Dermis microvascular lymphatic vessel endothelial cell (primary cell): ENCODE measurements at regions not wholly inside any gene's neighbourhood (a gene's known extent, or its start where the extent isn't known, plus 50 kb on each side); places are given as distances from the start of the nearest gene placed in this dataset.

Experiments used
- DNase-seq, 2 donors: peaks; one replicate each; pipeline versions ENCODE4 v3.0.0 to v3.0.0-alpha.2; 2010; ENCODE audit warnings: low read depth in 2 of 2

DNA sequence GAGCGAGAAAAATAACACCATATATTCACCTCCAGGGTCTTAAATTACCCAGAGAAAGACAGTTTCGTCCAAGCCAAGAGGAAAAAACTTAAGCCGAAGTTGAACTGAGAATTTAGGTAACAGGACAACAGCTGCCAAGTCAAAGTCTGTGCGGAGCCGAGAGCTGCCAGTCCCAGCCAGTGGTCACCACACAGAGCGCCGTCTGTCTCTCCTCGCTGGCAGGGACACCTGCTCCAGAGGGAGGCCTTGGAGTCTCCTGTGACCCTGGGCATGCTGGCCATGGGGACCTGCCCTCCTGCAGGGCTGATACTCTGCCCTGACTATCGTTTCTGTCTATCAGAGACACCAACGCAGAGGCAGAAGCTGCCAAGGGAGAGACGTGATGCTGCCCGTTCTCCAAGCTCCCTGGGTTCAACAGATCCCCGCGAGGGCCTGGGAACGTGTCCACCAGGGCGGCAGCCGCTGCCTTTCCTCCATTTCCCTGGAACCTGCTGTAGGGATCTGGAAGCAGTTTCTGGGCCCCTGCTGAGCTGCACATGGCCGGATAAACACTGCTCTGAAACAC is 341.3 kb downstream of the SMOC2 start:
- no peak for DNase-seq

DNA sequence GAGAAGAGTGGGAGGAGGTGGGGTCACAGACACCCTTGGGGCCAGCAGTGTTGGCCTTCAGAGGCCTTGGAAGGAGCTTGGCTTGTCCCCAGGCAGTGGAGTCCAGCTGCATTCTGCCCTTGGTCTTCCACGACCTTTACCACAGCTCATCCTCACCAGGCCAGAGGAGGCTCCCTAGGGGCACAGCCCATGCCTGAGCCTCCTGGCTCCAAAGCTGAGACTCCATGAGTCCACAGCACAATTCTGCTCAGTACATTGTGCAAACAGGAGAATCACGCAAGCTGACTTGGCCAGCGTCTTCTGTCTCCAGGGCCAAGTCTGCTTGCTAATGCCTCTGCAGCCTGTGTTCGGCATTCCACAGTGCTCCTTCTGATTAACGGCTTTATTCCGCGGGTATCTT is 337.2 kb downstream of the SMOC2 start:
- DNase-seq = no peak

DNA sequence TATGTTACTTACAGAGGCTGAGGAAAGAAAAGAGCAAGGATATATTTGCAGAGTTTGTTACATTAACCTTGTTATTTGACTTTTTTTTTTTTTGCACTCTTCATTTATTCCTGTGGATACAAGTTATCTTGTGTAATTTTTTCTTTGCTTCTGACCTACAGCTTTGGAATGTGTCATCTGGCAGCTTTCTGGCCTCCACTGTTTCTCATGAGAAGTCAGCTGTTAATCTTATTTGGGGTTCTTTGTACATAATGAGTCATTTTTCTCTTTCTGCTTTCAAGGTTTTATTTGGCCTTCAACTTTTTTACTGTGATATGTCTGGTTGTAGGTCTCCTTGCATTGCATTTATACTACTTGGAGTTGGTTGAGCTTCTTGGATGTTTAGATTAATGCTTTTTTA is 333.4 kb downstream of the SMOC2 start:
- DNase-seq = no peak

DNA sequence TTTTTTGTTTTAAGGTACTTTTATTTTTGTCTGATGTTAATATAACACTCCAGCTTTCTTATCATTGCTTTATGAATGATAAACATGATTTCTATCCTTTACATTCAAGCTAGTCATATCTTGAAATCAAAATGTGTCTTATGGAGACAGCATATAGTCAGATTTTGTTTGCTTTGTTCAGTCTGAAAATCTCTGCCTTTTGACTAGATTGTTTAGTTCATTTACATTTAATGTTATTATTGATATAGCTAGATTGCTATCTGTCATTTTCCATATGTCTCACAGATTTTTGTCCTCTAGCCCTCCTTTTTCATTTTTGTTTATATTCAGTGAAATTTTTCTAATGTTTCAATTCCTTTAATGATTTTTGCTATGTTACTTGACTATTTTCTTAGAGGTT is 332.8 kb downstream of the SMOC2 start:
- no peak for DNase-seq

DNA sequence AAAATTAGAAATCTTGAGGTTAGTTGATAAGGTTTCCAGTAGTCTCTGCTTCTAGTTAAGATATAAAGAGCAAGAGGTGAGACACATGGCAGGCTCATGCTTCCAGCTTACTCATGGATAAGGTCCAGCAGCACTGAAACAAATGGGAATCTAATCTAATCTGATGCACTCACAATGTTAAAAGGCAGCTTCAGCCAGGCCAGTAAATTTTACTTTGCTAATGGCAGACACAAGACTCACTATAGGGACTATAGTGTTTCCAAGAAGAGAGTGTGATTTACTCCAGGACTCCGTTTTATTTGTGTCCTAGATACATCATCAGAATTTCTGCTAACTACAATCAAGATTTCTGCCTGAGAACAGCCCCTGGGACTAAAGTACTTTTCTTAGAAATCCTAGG is 324.8 kb downstream of the SMOC2 start:
- DNase-seq = no peak

DNA sequence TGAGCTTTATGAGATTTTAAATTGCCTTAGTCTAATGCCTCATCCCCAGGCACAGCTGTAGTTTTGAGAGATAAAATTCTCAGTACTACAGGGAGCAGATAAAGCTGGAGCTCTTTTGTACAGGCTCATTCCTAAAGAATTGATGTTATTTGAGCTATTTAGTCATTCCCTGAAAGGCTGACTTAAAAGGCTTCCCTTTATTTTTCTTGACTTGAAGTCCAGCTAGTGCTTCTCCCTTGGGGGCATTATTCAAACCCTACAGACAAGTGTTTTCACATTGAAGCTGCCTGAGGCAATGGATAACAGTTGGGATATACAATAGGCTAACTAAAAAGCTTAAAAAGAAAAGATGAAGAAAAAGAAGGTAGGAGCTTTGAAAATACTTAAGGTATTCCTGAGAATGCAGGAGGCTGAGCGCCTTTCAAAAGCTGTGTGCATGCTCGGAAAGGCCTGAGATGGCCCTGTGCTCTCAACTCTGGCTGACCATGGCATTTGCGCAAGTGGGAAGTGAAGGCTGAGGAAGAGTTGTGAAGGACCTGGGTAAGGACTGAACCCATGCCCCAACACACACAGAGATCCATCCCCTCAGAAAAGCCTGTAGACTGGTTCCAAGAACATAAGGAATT is 315.1 kb downstream of the SMOC2 start:
- no peak for DNase-seq

DNA sequence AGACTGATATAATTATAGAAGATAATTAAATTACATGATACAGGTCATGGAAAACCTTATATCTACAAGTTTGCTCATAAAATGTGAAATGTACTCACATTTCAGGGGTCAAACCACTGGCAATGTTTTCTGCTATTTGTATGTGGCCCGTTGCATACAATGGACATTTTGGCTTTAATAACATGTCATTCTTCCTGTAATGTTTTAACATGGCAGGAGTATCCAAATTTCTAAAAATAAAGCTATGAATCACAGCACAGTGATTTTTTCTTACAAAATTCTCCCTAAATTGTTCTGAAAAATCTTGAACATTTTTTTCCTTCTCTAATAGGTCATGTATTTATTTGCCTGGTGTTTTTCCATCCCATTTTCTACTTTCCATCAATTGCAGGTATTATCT is 305.7 kb downstream of the SMOC2 start:
- no peak for DNase-seq

DNA sequence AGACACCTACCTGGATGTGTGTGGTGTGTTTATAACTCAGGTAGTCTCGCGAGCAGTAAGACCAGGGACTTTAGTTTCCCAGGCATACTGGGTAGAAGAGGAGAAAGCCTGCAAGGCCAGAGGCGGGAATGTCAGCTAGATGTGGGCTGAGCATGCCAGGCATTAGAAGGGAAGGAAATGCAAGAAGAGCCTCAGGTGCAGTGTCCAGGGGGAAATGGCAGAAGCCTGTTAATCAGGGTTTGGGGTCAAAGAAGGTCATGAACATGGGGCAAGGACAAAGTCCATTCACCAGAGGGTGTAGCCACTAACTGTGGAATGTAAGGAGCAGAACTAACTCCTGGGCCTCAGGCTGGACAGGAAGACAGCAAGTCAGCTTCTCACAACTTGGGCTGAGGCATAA is 305.0 kb downstream of the SMOC2 start:
- DNase-seq = no peak

DNA sequence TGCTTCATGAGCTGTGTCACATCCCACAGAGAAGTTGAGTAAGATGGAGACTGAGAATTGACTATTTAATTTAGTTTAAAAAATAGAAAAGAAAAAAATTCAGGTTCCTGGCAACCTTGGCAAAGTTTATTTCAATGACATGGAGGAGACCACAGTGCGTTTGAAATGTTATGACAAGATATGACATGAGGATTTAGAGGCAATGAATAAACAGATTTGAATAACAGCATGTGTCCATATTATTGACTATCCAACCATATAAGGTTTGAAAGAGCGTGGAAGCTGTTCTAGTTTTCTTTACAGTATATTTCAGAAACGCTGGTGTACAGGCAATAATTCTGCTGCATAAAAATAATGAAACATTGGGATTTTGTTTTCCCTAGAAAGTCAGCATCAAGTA is 303.9 kb downstream of the SMOC2 start:
- DNase-seq = no peak

DNA sequence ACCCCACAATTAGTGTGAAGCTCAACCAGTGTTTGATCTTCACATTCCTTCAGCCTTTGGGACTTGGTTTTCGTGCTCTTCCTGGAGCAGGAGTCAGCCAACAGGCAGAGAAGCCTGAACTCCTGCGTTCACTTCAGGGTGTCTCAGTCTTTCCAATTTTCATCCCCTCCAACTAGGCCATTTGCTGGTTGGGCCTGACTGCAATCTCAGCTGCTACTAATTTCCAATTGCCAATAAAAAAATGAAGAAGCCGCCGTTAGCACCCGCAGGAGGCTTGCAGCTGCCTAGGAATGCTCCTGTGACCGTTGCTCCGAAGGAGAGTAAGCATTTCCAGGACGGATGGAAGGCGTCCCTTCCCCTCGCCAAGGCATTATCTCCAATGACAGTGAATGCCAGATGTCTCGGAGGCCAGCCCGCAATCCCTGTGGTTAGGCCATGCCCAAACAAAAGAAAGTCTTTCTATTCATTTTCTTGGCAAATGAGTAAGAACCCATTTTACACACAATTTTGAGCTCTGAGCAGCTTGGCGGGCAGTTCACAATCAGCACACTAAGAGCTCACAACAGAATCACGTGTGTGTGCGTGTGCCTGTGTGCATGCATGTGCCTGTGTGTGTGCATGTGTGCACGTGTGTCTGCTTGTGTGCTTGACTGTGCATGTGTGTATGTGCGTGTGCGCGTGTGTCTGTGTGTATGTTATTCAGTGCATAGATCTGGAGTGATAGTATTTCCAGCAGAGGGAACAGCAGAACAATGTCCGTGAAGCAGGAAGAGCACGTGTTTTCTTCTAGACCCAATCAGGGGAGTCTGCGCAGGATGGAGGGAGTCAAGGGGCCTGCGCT is 301.2 kb downstream of the SMOC2 start:
- no peak for DNase-seq

DNA sequence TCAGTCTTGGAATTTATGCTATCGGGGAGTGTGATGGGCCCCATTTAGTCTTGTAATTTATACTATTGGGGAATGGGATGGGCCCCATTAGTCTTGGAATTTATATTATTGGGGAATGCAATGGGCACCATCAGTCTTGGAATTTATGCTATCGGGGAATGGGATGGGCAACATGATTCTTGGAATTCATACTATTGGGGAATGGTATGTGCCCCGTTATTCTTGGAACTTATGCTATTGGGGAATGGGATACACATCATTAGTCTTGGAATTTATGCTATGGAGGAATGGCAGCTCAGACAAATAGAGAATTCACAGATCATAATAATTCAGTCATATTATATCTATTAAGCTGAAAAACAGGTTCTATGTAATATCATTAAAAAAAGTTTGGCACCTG is 300.3 kb downstream of the SMOC2 start:
- no peak for DNase-seq

DNA sequence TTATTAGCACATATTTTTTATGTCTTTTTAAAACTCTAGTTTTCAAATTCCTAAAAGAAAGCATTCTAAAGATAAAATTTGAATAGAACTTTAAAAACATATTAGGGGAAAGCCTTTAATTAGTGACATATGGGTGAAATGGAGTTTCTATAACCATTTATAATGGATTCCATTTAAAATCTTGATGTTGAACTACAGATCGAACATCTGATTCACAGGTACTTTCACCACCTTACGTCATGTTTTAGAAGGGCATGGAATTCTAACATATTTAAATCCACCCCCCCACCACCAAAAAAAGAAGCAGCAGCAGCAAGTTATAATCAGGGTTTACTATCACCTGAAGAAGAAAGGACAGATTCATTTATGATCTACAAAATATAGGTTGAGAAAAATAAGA is 298.4 kb downstream of the SMOC2 start:
- no peak for DNase-seq

DNA sequence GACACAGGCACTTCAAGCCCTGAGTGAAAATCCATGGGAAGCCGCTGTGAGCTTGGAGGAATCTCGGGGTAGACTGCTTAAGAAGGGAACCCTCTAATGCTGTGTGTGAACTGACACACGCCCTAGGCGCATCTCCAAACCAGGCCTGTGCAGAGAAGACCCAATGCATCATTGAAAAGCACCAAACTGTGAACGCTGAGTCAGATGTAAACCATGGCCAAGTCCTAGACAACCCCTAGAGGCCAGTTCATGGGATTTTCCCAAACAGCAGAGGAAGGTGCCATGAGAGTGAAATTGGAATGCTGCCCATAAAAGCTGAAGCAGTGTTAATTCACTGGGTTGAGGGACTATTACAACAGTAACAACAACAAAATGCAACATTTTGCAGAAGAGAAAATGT is 296.5 kb downstream of the SMOC2 start:
- DNase-seq = no peak

DNA sequence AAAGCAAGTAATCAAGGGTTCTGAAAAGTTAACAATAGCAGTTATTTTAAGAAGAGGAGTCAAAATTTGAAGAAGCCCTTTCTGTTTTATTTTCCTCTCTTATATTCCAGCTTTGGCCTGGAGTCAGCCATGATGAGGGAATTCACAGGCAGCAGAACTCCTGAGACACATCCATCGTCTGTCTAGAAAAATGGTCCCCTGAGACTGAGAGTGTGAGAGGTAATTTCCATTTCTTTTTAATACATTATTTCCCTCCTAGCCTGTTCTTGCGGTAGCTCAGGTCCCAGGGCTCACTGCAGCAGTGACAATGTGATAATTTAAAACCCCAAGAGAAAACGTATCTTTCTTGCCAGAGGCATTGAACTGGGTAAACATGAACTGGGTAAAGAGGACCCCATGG is 296.0 kb downstream of the SMOC2 start:
- DNase-seq = no peak

DNA sequence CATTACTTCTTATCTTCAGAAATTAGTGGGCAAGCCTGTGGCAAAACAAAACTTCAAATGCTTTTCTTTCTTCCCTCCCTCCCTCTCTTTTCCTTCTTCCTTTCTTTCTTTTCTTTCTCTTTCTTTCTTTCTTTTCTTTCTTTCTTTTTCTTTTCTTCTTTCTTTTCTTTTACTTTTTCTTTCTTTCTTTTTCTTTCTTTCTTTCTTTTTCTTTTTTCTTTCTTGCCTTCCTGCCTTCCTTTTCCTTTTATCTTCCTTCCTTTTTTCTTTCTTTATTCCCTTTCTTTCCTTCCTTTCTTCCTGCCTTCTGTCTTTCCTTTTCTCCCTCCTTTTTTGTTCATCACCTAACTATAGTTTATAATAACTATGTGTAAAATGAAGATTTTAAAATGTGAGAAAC is 295.1 kb downstream of the SMOC2 start:
- DNase-seq = no peak

DNA sequence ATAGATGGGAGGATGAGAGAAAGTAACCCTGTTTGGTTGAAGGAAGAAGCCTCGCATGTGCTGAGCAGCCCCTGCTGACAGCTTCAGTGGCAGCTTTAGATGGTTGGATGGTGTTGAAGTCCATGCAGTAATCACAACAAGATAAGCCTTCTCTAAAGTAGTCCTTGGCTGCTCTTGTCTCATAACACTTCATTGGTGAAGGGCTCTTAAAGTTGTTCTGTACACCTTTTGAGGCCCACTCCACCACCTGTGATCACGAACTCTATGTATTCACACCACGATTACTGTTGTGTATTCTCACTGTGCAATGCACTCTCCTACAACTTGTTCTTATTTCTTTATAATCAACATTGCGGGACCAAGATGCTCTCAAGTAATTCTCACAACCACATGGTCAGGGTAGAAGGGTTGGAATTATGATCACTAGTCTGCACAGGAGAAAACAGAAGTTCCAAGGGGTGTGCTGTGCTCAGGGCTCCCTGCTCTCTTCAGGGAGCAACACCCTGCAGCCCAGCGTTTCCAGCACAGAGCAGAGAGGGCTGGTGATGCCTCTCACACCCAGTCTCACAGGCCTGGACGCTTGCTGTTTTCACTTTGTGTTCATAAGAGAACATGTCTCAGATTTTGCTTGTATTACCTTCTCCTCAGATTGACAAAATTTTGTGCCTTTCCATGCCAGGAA is 294.4 kb downstream of the SMOC2 start:
- no peak for DNase-seq

DNA sequence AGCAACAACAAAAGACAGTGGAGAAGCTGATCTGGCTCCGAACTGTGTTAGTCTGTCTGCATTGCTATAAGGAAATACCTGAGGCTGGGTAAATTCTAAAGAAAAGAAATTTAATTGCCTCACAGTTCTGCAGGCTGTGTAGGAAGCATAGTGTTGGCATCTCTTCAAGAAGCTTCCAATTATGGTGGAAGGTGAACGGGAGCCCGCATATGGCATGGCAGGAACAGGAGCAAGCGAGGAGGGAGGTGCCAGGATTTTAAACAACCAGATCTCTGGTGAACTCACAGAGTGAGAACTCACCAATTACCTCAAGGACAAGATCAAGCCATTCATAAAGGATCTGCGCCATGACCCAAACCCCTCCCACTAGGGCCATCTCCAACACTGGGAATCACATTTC is 293.5 kb downstream of the SMOC2 start:
- no peak for DNase-seq

DNA sequence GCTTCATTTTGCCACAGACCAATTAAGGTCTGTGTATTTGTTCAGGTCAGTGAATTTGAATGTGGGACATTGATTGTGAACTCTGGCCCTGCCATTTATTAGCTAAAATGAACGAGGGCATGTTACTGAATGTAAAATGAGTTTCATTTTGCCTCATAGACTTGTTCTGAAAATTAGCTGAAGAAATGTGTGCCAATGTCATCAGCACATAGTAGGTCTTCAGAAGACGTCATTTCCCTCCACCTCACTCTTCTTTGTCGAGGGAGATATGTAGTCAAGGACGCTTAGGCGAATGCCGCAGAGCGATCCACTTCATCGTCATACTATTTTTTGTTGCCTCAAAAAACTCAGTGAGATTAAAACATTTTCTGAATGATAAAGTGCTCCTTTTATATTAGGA is 291.7 kb downstream of the SMOC2 start:
- no peak for DNase-seq

DNA sequence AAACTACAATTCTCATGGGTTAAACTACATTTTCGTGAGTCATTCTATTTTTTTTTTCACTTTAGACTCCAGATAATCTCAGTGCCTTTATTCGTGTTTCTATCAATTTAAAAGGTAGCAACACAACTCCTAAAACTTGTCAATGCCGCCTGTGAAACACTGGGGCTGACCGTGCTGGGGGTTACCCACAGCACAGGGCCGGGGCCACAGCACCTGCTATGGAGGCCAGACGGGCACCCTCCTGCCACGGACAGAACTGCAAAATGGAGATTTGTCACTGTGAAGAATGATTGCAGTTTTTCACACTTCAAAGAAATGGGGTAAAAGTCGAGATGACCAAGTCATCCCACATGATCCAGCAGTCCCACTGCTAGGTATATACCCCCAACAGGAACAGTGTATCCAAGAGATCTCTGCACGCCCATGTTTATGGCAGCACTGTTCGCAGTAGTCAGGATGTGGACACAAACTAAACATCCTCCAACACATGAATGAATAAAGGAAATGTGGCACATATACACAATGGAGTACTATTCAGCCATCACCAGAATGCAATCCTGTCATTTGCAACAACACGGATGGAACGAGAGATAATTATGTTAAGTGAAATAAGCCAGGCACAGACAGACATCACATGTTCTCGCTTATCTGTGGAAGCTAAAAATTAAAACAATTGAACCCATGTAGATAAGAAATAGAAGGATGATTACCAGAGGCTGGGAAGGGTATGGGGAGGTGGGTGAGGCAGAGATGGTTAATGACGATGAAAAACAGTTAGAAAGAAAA is 290.1 kb downstream of the SMOC2 start:
- no peak for DNase-seq

DNA sequence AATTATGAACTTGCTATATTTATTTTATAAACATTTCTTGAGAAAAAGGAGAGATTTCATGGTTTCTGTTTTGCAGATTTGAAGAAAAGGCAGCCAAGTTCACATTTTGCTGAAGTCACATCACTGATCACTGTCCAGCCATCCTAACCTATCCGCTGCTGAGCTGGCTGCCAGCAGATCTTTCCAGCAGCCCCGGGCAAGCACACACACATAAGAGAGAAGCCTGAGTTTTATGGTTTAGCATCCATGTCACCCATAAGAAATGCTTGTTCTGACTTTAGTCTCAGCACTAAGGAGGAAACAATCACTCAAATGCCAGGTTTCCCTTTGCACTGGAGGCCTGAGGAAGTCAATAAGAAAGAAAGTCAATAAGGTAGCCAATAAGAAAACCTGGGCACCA is 287.1 kb downstream of the SMOC2 start:
- DNase-seq = no peak

DNA sequence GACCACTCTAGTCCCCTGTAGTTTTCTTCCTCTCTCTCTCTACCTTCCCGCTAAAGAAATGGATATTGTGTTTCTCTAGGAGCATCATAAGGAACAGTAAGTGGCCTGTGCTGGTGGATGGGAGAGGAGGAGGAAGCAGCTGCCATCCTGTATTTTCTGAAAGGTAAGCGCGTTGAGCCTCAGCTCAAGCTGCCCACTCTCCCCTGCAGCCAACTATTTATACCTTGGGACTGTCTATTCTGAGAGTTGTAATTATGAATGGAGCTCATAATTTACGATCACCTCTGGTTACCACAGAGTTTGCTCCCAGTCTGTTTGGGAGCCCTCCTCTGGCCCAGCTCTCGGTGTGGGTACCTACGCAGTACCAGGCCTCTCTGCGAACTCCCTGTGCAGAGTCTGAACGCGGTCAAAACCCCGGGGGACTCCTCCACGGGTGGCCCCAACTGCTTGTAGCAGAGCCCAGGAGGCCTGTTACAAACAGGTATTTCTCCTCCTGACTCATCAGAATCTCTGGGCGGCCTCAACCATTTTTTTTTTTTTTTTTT is 285.4 kb downstream of the SMOC2 start:
- no peak for DNase-seq
